MM.1S (cell line): ENCODE measurements at regions not wholly inside any gene's neighbourhood (a gene's known extent, or its start where the extent isn't known, plus 50 kb on each side); places are given as distances from the start of the nearest gene placed in this dataset.

Experiments used
- DNase-seq: peaks from one replicate; pipeline ENCODE4 v3.0.0-alpha.2; 2015
- H2AFZ ChIP-seq: fragments of 300-600 bp; sonication (generic); 2 replicates; pipeline ENCODE4 v1.6.0; 2016; ENCODE audit warnings: antibody characterized with exemption, low read length
- H3F3A ChIP-seq: fragments of 300-600 bp; sonication (generic); 2 replicates; pipeline ENCODE4 v1.6.1; 2016; ENCODE audit warnings: mild to moderate bottlenecking, antibody characterized with exemption, low read length, moderate library complexity, mixed read lengths; ENCODE audit not compliant: insufficient read depth
- H3K27ac ChIP-seq: fragments of 300-600 bp; sonication (generic); 2 replicates; pipeline ENCODE4 v1.5.1; 2016; ENCODE audit warnings: mild to moderate bottlenecking, low read length
- H3K27me3 ChIP-seq: fragments of 300-600 bp; sonication (generic); replicated peaks from 2 replicates; pipeline ENCODE4 v1.6.0; 2016; ENCODE audit warnings: low read length; ENCODE audit not compliant: insufficient read depth
- H3K36me3 ChIP-seq: fragments of 300-600 bp; sonication (generic); replicated peaks from 2 replicates; pipeline ENCODE4 v1.6.1; 2016; ENCODE audit warnings: mild to moderate bottlenecking, low read length, mixed read lengths; ENCODE audit not compliant: insufficient read depth
- H3K4me1 ChIP-seq: fragments of 300-600 bp; sonication (generic); 2 replicates; pipeline ENCODE4 v1.6.1; 2016; ENCODE audit warnings: low read length, mixed read lengths
- H3K4me2 ChIP-seq: fragments of 300-600 bp; sonication (generic); 2 replicates; pipeline ENCODE4 v1.6.0; 2016; ENCODE audit warnings: low read depth, low read length
- H3K4me3 ChIP-seq: fragments of 300-600 bp; sonication (generic); 2 replicates; pipeline ENCODE4 v1.5.1; 2016; ENCODE audit warnings: low read length, mixed read lengths
- H3K79me2 ChIP-seq: fragments of 300-600 bp; sonication (generic); 2 replicates; pipeline ENCODE4 v1.6.1; 2016; ENCODE audit warnings: mixed run types, low read length, mixed read lengths
- H3K9ac ChIP-seq: fragments of 300-600 bp; sonication (generic); 2 replicates; pipeline ENCODE4 v1.6.1; 2016; ENCODE audit warnings: low read length, mixed read lengths
- H3K9me2 ChIP-seq: fragments of 300-600 bp; sonication (generic); replicated peaks from 2 replicates; pipeline ENCODE4 v1.6.1; 2016; ENCODE audit warnings: mild to moderate bottlenecking, low read length, mixed read lengths; ENCODE audit not compliant: insufficient read depth
- H3K9me3 ChIP-seq: fragments of 300-600 bp; sonication (generic); replicated peaks from 2 replicates; pipeline ENCODE4 v1.6.1; 2016; ENCODE audit warnings: mild to moderate bottlenecking, low read length, mixed read lengths; ENCODE audit not compliant: insufficient read depth
- H4K20me1 ChIP-seq: fragments of 300-600 bp; sonication (generic); 2 replicates; pipeline ENCODE4 v1.6.1; 2016; ENCODE audit warnings: mild to moderate bottlenecking, low read length, moderate library complexity, mixed read lengths; ENCODE audit not compliant: insufficient read depth
- EZH2 ChIP-seq: fragments of 300-600 bp; sonication (generic); optimal IDR thresholded peaks from 2 replicates; pipeline ENCODE3; 2017; ENCODE audit warnings: low read depth, mild to moderate bottlenecking, antibody characterized with exemption, low read length, mixed read lengths
- EZH2phosphoT487 ChIP-seq: fragments of 300-600 bp; sonication (generic); IDR thresholded peaks from 2 replicates; pipeline ENCODE4 v1.6.1; 2018; ENCODE audit warnings: antibody characterized with exemption, low read length
- TF ChIP-seq, protein P1 (sequence below): fragments of 300-600 bp; sonication (generic); IDR thresholded peaks from 2 replicates; pipeline ENCODE4 v1.5.1; 2016; ENCODE audit warnings: antibody characterized with exemption, low read length, mixed read lengths

DNA sequence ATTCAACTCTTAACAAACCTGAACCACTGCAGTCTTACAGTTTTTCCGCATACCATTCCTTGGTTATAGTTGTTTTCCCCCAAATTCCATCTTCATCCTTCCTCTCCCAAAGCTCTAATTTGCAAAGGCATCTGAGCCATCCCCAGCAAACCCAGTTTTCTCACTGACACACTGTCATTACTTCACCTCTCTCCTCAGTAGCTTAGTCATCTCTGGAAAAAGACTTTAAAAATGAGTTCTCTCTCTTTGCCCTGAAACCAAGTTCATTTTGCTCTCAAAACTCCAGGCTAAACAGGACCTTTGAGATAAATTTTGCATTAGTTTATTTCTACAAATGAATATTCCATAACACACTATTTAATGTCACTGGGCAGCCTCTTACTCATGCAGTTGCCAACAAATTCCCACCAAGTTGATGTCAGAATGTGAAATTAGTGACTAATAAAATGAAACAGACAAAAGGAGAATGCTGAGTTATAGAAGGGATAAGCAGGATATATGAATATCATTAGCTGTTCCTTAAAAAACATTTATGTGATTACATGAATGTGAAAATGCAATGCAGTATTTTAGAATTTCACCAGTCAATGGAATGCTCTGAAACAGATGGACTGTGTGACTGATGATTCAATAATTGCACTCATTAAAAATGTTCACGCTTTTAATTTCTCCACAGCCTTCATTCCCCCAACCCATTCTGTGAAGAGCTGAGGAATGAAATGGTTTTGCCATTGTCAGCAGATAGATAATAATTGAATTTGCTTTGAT, 107.4 kb upstream of the DMAC1 start:
- Histone ChIP-seq H4K20me1 (no peaks in the 10 kb centered on the region), H3K27ac (no peak overlapping the region), H2AFZ (no peak overlapping the region), H3K4me3 (no peak overlapping the region), H3K4me2 (no peak overlapping the region), H3K9me2 (no peaks in the 10 kb centered on the region), H3K4me1 (no peaks in the 10 kb centered on the region), H3K79me2 (no peaks in the 10 kb centered on the region), H3K9me3 (no peaks in the 10 kb centered on the region), H3K36me3 (no peaks in the 10 kb centered on the region), H3K9ac (no peak overlapping the region), H3F3A (no peaks in the 10 kb centered on the region), H3K27me3 (no peaks in the 10 kb centered on the region)
- no peak for TF ChIP-seq EZH2phosphoT487
- no peak for TF ChIP-seq EZH2
- TF ChIP-seq, protein P1, sequence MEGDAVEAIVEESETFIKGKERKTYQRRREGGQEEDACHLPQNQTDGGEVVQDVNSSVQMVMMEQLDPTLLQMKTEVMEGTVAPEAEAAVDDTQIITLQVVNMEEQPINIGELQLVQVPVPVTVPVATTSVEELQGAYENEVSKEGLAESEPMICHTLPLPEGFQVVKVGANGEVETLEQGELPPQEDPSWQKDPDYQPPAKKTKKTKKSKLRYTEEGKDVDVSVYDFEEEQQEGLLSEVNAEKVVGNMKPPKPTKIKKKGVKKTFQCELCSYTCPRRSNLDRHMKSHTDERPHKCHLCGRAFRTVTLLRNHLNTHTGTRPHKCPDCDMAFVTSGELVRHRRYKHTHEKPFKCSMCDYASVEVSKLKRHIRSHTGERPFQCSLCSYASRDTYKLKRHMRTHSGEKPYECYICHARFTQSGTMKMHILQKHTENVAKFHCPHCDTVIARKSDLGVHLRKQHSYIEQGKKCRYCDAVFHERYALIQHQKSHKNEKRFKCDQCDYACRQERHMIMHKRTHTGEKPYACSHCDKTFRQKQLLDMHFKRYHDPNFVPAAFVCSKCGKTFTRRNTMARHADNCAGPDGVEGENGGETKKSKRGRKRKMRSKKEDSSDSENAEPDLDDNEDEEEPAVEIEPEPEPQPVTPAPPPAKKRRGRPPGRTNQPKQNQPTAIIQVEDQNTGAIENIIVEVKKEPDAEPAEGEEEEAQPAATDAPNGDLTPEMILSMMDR, result no peak
- no peak for DNase-seq

DNA sequence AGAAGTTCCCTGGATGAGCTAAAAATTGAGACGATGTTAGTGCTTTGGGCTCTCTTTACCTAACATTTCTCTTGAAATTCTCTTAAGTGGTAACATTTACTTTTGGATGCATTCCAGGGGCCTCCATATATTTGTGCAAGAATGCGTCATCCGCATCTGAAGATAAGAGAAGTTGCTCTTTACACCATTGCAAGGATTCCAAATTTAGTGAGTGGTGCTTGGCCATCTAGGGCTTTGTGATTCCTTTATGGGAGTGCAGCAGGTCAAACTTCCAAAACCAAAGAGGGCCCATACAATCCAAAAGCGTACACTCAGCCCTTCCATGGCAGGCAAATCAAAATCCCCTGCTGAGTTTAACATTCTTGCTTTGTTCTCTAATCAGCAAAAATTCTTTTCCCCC, 102.0 kb upstream of the DMAC1 start:
- Histone ChIP-seq H3K9ac (no peak overlapping the region), H3K4me2 (no peak overlapping the region), H3K27me3 (no peaks in the 10 kb centered on the region), H3K9me3 (no peaks in the 10 kb centered on the region), H3K4me1 (no peaks in the 10 kb centered on the region), H3K9me2 (no peaks in the 10 kb centered on the region), H4K20me1 (no peaks in the 10 kb centered on the region), H3K27ac (no peak overlapping the region), H2AFZ (no peak overlapping the region), H3F3A (no peaks in the 10 kb centered on the region), H3K36me3 (no peaks in the 10 kb centered on the region), H3K79me2 (no peaks in the 10 kb centered on the region), H3K4me3 (no peak overlapping the region)
- TF ChIP-seq EZH2phosphoT487 (no peak), EZH2 (no peak)
- TF ChIP-seq, protein P1, result no peak
- no peak for DNase-seq

DNA sequence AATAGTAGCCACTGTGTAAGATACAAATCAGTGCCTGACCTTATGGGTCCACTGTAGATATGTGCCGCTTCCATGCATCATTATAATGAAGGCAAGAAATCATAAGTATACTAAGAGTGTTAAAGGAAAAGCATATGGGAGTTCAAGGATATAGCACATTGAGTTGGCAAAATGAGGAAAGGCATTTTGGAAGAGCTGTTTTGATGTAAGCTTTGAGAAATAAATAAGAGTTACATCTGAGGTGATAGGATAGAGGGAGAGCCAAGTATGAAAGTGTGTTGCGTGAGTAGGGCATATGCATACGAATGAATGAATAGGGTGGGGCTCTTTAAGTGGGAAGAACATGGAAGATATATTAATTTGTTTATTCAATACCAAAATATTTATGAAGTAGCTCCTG, 101.0 kb upstream of the DMAC1 start:
- no peak overlapping the region for H3K4me3 ChIP-seq
- H3K9me2 ChIP-seq, result no peaks in the 10 kb centered on the region
- H3K27ac ChIP-seq, result no peak overlapping the region
- H3K9ac ChIP-seq, result no peak overlapping the region
- no peaks in the 10 kb centered on the region for H3K4me1 ChIP-seq
- H3K4me2 ChIP-seq, result no peak overlapping the region
- H3K27me3 ChIP-seq, result no peaks in the 10 kb centered on the region
- no peak for DNase-seq
- TF ChIP-seq, protein P1, result no peak
- no peak for TF ChIP-seq EZH2
- no peak for TF ChIP-seq EZH2phosphoT487
- H3K9me3 ChIP-seq, result no peaks in the 10 kb centered on the region
- H3K79me2 ChIP-seq, result no peaks in the 10 kb centered on the region
- H3K36me3 ChIP-seq, result no peaks in the 10 kb centered on the region
- no peaks in the 10 kb centered on the region for H4K20me1 ChIP-seq
- no peak overlapping the region for H2AFZ ChIP-seq
- H3F3A ChIP-seq, result no peaks in the 10 kb centered on the region
